ENCODE measurements at regions not wholly inside any gene's neighbourhood (a gene's known extent, or its start where the extent isn't known, plus 50 kb on each side); places are given as distances from the start of the nearest gene placed in this dataset.
A peak's percentile ranks its signal among the peaks of the same experiment; 100 is the strongest.

DNA sequence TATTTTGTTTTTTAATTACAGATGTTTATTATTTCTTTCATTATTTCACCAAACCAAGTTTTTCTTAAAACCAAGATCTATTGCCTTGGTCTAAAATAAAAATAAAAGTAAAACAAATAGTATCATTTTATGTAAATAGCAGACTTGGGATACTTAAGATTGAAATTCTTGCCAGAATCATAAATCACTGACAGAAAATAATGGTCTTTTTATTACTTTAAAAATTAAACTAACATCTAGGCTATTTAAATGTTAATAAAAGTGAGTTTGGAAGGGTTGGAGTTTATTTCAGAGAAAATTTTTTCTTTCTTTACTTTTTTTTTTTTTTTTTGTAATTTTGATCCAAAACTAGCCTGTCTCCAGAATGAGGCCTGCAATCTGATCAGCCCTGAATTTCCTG, 568.0 kb upstream of the IGFBP3 start:
- Mint-ChIP-seq H3K27me3 (ENCODE audit: insufficient read depth) (no peaks in the 10 kb centered on the region), H3K4me3 (no peak overlapping the region), H3K36me3 (ENCODE audit: low read depth) (no peaks in the 10 kb centered on the region), H3K4me1 (ENCODE audit: low read depth) (peaks cover 60% of the 10 kb centered on the region), H3K27ac (no peak overlapping the region), H3K9me3 (no peaks in the 10 kb centered on the region)
- DNase-seq: no peak
- no peak for TF ChIP-seq CTCF (IDR thresholded peaks at IDR 0.05)

DNA sequence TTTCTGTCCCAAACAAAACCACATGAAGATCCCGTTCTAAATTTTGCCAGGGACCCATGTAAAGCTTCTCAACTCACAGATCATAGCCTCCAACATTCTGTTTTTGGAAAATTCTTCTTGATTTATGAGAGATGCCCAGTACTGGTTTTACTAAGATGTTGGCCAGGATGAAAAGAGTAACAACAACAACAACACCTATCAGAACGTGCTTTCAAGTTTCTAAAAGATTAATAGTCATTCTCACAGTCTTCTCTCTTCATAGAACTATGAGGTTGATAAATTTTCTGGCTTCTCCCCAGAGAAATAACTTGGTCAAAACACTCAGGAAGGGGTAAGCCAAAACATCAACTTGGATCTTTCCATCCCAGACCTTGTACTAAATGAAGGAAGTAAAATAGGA, 567.5 kb upstream of the IGFBP3 start:
- DNase-seq: no peak
- TF ChIP-seq CTCF (IDR thresholded peaks at IDR 0.05): no peak
- Mint-ChIP-seq H3K9me3 (no peaks in the 10 kb centered on the region), H3K4me1 (ENCODE audit: low read depth) (peaks cover 57% of the 10 kb centered on the region), H3K4me3 (no peak overlapping the region), H3K27me3 (ENCODE audit: insufficient read depth) (no peaks in the 10 kb centered on the region), H3K27ac (no peak overlapping the region), H3K36me3 (ENCODE audit: low read depth) (no peaks in the 10 kb centered on the region)

- Mint-ChIP-seq H3K36me3 (ENCODE audit: low read depth) (no peaks in the 10 kb centered on the region), H3K4me1 (ENCODE audit: low read depth) (peaks cover 53% of the 10 kb centered on the region), H3K27ac (peak overlapping the region; percentile 87), H3K4me3 (peak overlapping the region; percentile 39), H3K9me3 (no peaks in the 10 kb centered on the region), H3K27me3 (ENCODE audit: insufficient read depth) (no peaks in the 10 kb centered on the region)
- DNase-seq: peak; percentile 87
- no peak for TF ChIP-seq CTCF (IDR thresholded peaks at IDR 0.05)
Observed at GRCh38 chr7:46486256-46487206, 565.5 kb upstream of the IGFBP3 start.

DNA sequence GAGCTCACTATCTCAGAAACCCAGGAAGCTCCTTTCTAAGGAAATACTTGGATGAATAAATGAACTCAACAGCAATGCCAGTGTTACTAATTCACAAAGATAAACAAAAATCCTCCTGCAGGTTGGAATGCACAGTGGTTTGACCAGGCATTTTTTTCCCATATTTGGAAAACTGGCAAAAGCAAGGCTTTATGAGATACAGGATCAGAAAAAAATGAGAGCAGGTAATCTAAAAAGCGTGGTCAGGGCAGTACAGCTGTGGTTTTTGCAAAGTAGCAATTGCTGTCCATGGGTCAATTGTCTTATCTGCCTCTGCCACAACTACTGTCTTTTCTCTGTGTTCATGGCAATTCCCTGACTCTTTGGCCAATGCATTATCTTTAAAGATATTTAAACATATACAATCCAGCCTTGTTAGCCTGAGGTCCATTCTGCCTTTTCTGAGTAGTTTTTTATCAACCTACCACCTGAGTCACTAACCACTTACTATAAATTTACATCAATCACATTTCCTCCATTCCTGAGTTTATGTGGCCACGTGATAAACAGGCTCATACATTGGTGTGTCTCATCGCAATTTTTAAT, 564.5 kb upstream of the IGFBP3 start:
- TF ChIP-seq CTCF (IDR thresholded peaks at IDR 0.05): peak; percentile 73
- H3K27ac Mint-ChIP-seq: peak overlapping the region; percentile 87
- peaks cover 47% of the 10 kb centered on the region for H3K4me1 Mint-ChIP-seq (ENCODE audit: low read depth)
- DNase-seq: peak; percentile 71
- H3K27me3 Mint-ChIP-seq (ENCODE audit: insufficient read depth): no peaks in the 10 kb centered on the region
- H3K4me3 Mint-ChIP-seq: peak overlapping the region; percentile 39
- H3K36me3 Mint-ChIP-seq (ENCODE audit: low read depth): no peaks in the 10 kb centered on the region
- no peaks in the 10 kb centered on the region for H3K9me3 Mint-ChIP-seq

DNA sequence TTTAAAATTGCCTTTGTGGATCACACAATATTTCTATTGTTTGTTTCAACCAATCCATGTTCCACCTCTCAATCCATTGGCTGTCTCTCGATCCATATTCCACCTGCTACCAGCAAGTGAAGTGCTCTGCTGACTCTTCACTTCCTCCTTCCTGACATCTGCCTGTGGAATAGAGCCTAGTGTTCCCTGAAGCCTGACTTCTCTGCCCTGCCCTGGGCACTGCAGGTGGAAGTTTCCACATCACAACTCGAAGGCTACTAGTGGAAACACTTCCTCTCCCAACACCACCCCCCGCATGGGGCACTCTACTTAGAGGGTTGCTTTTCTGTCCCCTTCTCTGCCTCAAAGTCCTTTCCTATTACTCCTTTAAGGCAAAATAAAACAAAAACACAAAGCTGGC, 563.8 kb upstream of the IGFBP3 start:
- Mint-ChIP-seq H3K4me3 (peak overlapping the region; percentile 39), H3K36me3 (ENCODE audit: low read depth) (no peaks in the 10 kb centered on the region), H3K27ac (peak overlapping the region; percentile 87), H3K4me1 (ENCODE audit: low read depth) (peaks cover 47% of the 10 kb centered on the region), H3K9me3 (no peaks in the 10 kb centered on the region), H3K27me3 (ENCODE audit: insufficient read depth) (no peaks in the 10 kb centered on the region)
- no peak for DNase-seq
- no peak for TF ChIP-seq CTCF (IDR thresholded peaks at IDR 0.05)
